ENCODE measurements at regions not wholly inside any gene's neighbourhood (a gene's known extent, or its start where the extent isn't known, plus 50 kb on each side); places are given as distances from the start of the nearest gene placed in this dataset.

DNA sequence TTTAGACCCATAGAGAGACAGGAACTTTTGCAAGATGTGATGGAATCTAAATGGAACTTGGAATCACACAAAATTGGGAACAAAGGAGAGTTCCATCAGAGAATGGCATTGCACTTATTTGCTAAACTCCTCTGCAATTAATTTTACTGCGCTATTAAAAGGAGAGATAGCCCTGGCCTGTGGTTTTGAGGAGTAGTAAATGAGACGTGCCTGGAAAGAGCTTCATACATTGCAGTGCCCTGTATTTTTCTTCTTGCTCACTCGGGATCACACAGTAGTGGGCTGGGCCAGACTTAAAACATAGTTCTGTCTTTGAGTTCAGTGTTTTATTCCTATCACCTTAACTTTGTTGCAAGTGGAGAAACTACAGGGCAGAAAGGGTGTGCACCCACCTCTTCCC, 94.4 kb upstream of the SLC27A6 start:
- no peak for TF ChIP-seq POLR2AphosphoS5 (IDR thresholded peaks at IDR 0.05)
- no peak for TF ChIP-seq CTCF (IDR thresholded peaks at IDR 0.05)
